ENCODE measurements at regions not wholly inside any gene's neighbourhood (a gene's known extent, or its start where the extent isn't known, plus 50 kb on each side); places are given as distances from the start of the nearest gene placed in this dataset.

- DNase-seq (no peak), ATAC-seq (no peak)
- no peak overlapping the region for H3K4me3 ChIP-seq
- H3K9me3 ChIP-seq = no peaks in the 10 kb centered on the region
- H3K36me3 ChIP-seq = no peaks in the 10 kb centered on the region
- H3K4me1 ChIP-seq = no peaks in the 10 kb centered on the region
- 84 to 88% methylated on average over 6 of the region's 6 CpGs for WGBS, 2 donors
- H3K27ac ChIP-seq = no peak overlapping the region
- intact Hi-C loops (cut with DNase I) = no loop called here
- H3K27me3 ChIP-seq = peaks cover 0 to 15% (median 7%) of the 10 kb centered on the region in 7 donors
- TF ChIP-seq, protein P1, sequence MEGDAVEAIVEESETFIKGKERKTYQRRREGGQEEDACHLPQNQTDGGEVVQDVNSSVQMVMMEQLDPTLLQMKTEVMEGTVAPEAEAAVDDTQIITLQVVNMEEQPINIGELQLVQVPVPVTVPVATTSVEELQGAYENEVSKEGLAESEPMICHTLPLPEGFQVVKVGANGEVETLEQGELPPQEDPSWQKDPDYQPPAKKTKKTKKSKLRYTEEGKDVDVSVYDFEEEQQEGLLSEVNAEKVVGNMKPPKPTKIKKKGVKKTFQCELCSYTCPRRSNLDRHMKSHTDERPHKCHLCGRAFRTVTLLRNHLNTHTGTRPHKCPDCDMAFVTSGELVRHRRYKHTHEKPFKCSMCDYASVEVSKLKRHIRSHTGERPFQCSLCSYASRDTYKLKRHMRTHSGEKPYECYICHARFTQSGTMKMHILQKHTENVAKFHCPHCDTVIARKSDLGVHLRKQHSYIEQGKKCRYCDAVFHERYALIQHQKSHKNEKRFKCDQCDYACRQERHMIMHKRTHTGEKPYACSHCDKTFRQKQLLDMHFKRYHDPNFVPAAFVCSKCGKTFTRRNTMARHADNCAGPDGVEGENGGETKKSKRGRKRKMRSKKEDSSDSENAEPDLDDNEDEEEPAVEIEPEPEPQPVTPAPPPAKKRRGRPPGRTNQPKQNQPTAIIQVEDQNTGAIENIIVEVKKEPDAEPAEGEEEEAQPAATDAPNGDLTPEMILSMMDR (IDR thresholded peaks at IDR 0.05) = no peak
Observed at GRCh38 chr5:179431221-179431824, 86.1 kb upstream of the ADAMTS2 start.

DNA sequence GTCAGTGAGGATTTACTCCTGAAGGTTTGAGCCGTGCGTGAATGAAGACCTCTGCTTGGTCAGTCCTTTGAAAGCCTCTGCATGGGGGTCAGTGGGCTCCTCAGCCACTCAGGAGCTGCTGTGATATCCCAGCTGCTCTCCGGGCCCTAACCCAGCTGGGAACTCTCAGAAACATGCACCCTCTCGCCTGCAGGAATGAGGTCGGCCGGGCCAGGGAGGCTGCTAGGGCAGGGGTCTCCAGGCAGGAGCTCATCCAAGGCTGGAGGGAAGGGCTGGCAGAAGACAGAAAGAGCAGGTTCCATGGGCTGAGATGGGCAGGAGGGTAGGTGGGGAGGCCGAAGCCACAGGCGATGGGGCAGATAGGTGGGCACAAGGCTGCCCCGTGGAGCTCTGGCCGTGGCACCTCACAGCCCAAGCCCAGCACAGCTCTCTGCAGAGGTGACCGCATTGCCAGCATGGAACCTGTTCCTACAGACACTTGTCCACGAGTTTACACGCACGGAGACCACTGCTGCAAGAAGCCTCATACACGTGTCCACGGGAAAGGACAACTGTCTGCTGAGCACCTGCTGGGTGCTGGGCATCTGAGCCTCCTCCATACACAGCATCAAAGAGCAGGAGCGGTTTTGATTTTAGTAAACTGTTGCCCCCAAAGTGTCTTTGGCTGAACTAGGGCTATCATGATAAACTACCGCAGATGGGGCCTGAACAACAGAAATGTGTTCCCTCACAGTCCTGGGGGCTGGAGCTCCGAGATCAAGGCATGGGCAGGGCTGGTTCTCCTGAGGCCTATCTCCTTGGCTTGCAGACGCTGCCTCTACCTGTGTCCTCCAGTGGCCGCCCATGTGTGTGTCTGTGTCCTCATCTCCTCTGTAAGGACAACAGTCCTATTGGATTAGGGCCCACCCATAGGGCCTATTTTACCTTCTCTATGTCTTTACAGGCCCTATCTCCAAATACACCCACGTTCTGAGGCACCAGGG is 85.2 kb upstream of the ADAMTS2 start:
- H3K9me3 ChIP-seq = peaks cover 0 to 2% (median 0%) of the 10 kb centered on the region in 11 donors
- TF ChIP-seq, protein P1 (IDR thresholded peaks at IDR 0.05) = no peak
- no peak overlapping the region for H3K4me3 ChIP-seq
- WGBS, 2 donors = 87 to 90% methylated on average over 22 of the region's 22 CpGs
- DNase-seq (no peak), ATAC-seq (no peak)
- H3K27me3 ChIP-seq = peaks cover 0 to 12% (median 1%) of the 10 kb centered on the region in 7 donors
- H3K4me1 ChIP-seq = no peaks in the 10 kb centered on the region
- intact Hi-C loops (cut with DNase I) = no loop called here
- no peaks in the 10 kb centered on the region for H3K36me3 ChIP-seq
- H3K27ac ChIP-seq = no peak overlapping the region

DNA sequence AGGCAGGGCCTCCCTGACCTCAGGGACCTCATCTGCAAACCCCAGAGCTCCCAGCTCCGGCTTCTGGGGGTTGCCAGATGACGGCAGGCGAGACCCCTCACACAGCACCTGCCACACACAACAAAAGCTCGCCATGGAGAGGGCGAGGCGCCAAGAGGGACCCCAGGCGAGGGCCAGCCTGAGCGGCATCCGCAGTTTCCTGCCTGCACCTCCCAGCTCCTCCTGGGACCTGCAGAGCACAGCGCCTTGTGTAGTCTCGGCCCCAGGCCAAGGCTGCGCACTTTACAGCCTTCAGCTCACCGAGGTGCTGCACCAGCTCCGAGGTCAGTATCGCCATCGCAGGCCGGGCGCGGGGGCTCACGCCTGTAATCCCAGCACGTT is 82.4 kb upstream of the ADAMTS2 start:
- Histone ChIP-seq H3K36me3 (no peaks in the 10 kb centered on the region), H3K27me3 (peaks cover 0 to 14% (median 4%) of the 10 kb centered on the region in 7 donors), H3K27ac (no peak overlapping the region), H3K4me1 (no peaks in the 10 kb centered on the region), H3K9me3 (peaks cover 0 to 6% (median 0%) of the 10 kb centered on the region in 11 donors), H3K4me3 (no peak overlapping the region)
- 82% methylated on average over 21 of the region's 21 CpGs for WGBS, 2 donors
- ATAC-seq (no peak), DNase-seq (no peak)
- intact Hi-C loops (cut with DNase I) = no loop called here
- TF ChIP-seq, protein P1 (IDR thresholded peaks at IDR 0.05) = no peak

DNA sequence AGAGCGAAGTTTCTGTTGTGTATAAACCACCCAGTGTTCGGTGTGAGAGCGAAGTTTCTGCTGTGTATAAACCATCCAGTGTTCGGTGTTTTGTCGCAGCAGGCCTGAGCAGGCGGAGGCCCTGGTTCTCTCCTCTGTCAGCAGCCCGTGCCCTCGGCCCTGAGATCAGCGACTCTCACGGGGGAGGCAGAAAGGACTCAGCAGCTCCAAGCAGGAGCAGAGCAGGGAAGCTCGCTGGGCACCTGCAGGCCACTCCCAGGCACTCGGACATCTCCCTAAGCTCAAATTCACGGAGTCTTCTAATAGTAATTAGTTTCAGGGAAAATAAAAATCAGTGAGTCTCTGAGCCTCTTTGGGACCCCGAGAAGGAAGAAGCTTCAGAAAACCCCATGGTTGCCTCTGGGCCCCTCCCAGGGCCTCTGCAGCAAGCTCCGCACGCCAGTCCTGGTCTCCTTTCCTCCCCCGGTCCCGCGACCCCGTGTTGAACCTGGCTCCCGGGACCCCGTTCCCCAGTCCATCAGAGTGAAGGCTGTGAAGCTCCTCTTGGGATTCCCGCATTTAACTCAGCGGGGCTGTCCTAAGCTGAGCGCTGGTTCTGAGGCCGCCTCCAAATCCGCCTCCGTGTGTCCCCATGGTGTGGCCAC is 81.9 kb upstream of the ADAMTS2 start:
- peaks cover 0 to 6% (median 0%) of the 10 kb centered on the region in 11 donors for H3K9me3 ChIP-seq
- ATAC-seq (no peak), DNase-seq (no peak)

More for the DNA sequence above, 81.9 kb upstream of the ADAMTS2 start:
- Histone ChIP-seq H3K4me3 (no peak overlapping the region), H3K27ac (no peak overlapping the region), H3K36me3 (no peaks in the 10 kb centered on the region), H3K27me3 (peaks cover 0 to 19% (median 6%) of the 10 kb centered on the region in 7 donors), H3K4me1 (no peaks in the 10 kb centered on the region)
- WGBS, 2 donors = 60 to 63% methylated on average over 28 of the region's 28 CpGs
- intact Hi-C loops (cut with DNase I) = no loop called here
- TF ChIP-seq, protein P1 (IDR thresholded peaks at IDR 0.05) = no peak
